ENCODE measurements at regions not wholly inside any gene's neighbourhood (a gene's known extent, or its start where the extent isn't known, plus 50 kb on each side); places are given as distances from the start of the nearest gene placed in this dataset.
"Not testable (repeated sequence)": the region's sequence is repeated elsewhere in the genome, so short reads cannot be mapped to it uniquely, and the experiment has no call there.

GRCh38 chr10:29366206-29366605 is 77.3 kb downstream of the LYZL1 start:
- not testable (repeated sequence) for TF ChIP-seq CTCF, POLR2A (IDR thresholded peaks at IDR 0.05)

Data from uterus (tissue), 2 donors.